ENCODE measurements at regions not wholly inside any gene's neighbourhood (a gene's known extent, or its start where the extent isn't known, plus 50 kb on each side); places are given as distances from the start of the nearest gene placed in this dataset.
"Not testable (repeated sequence)": the region's sequence is repeated elsewhere in the genome, so short reads cannot be mapped to it uniquely, and the experiment has no call there.

DNA sequence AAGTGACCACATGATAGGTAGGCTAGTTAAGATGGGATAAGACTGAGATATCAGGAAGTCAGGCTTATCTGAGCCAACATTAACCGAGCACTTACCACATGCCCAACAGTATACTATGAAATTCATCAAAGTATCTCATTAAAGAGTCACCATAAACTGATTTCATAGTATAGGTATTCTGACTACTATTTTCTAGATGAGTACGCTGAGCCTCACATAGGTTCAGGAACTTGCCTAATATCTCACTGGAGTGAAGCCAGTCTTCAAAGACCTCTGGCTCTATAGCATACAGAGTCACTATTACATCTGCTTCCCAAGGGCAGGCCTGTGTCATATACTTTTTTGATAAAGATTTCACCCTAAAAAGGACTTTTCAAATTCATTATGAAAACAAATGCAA is 115.6 kb upstream of the NGF start:
- no peak overlapping the region for H3K4me3 Mint-ChIP-seq
- CTCF ChIA-PET, result no interaction called here
- H3K27ac Mint-ChIP-seq, result no peak overlapping the region
- H3K36me3 Mint-ChIP-seq (ENCODE audit: low read depth), result no peaks in the 10 kb centered on the region
- no peaks in the 10 kb centered on the region for H3K9me3 Mint-ChIP-seq
- H3K27me3 Mint-ChIP-seq, result peaks cover 6% of the 10 kb centered on the region
- POLR2A ChIA-PET, result no interaction called here
- no peaks in the 10 kb centered on the region for H3K4me1 Mint-ChIP-seq
- no peak for DNase-seq

- H3K36me3 Mint-ChIP-seq (ENCODE audit: low read depth), result no peaks in the 10 kb centered on the region
- CTCF ChIA-PET, result no interaction called here
Observed at GRCh38 chr1:115452600-115453329, 114.7 kb upstream of the NGF start.

GRCh38 chr1:115450501-115451040 is 112.5 kb upstream of the NGF start:
- H3K27ac Mint-ChIP-seq, result no peak overlapping the region
- no peaks in the 10 kb centered on the region for H3K9me3 Mint-ChIP-seq
- ChIA-PET POLR2A (no interaction called here), CTCF (no interaction called here)
- DNase-seq, result no peak
- H3K36me3 Mint-ChIP-seq (ENCODE audit: low read depth), result no peaks in the 10 kb centered on the region
- peaks cover 8% of the 10 kb centered on the region for H3K27me3 Mint-ChIP-seq
- no peaks in the 10 kb centered on the region for H3K4me1 Mint-ChIP-seq
- no peak overlapping the region for H3K4me3 Mint-ChIP-seq

More at GRCh38 chr1:115452600-115453329, 114.7 kb upstream of the NGF start:
- peaks cover 6% of the 10 kb centered on the region for H3K27me3 Mint-ChIP-seq
- H3K4me1 Mint-ChIP-seq, result no peaks in the 10 kb centered on the region
- H3K9me3 Mint-ChIP-seq, result no peaks in the 10 kb centered on the region
- H3K27ac Mint-ChIP-seq, result no peak overlapping the region
- POLR2A ChIA-PET, result no interaction called here
- no peak for DNase-seq
- no peak overlapping the region for H3K4me3 Mint-ChIP-seq

- Mint-ChIP-seq H3K27ac (no peak overlapping the region), H3K27me3 (peaks cover 2% of the 10 kb centered on the region), H3K4me3 (no peak overlapping the region), H3K36me3 (ENCODE audit: low read depth) (no peaks in the 10 kb centered on the region), H3K4me1 (no peaks in the 10 kb centered on the region), H3K9me3 (no peaks in the 10 kb centered on the region)
- ChIA-PET POLR2A (no interaction called here), CTCF (no interaction called here)
- DNase-seq, result no peak
Observed at GRCh38 chr1:115448282-115449044, 110.4 kb upstream of the NGF start.

GRCh38 chr1:115447672-115448071 is 109.6 kb upstream of the NGF start:
- no peak for DNase-seq
- POLR2A ChIA-PET, result no interaction called here
- Mint-ChIP-seq H3K27me3 (peaks cover 2% of the 10 kb centered on the region), H3K9me3 (no peaks in the 10 kb centered on the region), H3K4me1 (no peaks in the 10 kb centered on the region), H3K4me3 (no peak overlapping the region), H3K36me3 (ENCODE audit: low read depth) (no peaks in the 10 kb centered on the region), H3K27ac (no peak overlapping the region)
- CTCF ChIA-PET, result interaction anchor here (0.6 kb wide), 1 partner anchor 259 kb away, joined by 3 read pairs; no protein-coding TSS in a partner anchor

DNA sequence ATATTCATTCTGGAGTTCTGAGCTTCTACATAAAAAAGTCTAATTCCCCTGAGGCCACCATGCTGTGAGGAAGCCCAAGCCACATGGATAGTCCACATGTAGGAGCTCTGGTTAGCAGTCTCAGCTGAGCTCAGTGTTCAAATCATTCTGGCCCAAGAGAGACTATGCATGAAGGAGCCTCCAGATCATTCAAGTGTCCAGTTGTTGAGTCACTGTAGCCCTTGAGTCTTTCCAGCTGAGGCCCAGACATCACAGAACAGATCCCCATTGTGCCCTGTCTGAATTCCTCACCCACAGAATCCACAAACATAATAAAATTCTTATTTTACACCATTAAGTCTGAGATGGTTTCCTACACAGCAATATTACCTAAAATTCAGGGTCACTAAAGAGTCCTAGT is 107.0 kb upstream of the NGF start:
- peaks cover 2% of the 10 kb centered on the region for H3K27me3 Mint-ChIP-seq
- CTCF ChIA-PET, result no interaction called here
- DNase-seq, result no peak
- H3K9me3 Mint-ChIP-seq, result no peaks in the 10 kb centered on the region
- H3K4me1 Mint-ChIP-seq, result no peaks in the 10 kb centered on the region
- H3K27ac Mint-ChIP-seq, result no peak overlapping the region
- no peak overlapping the region for H3K4me3 Mint-ChIP-seq
- POLR2A ChIA-PET, result no interaction called here
- no peaks in the 10 kb centered on the region for H3K36me3 Mint-ChIP-seq (ENCODE audit: low read depth)

DNA sequence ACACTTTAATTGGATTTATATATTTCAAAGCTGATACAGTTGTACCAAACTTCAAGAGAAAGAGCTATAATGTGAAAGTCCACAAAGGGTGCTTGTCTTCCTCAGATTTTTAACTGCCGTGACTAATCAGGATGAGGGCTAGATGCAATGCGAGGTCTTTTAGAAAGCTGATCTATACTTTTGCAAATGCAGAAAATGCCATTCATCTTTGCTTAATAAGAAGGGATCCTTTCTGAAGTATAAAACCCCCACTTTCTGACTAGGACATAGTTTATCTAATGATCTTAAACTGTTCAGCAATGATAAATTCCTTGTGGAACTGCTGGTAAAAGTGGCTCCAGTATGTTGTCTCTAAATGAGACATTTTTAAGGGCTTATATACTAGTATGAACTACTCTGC is 102.7 kb upstream of the NGF start:
- CTCF ChIA-PET, result interaction anchor here (0.7 kb wide), 1 partner anchor 39 kb away, joined by 3 read pairs; no protein-coding TSS in a partner anchor
- Mint-ChIP-seq H3K27ac (no peak overlapping the region), H3K9me3 (peaks cover 2% of the 10 kb centered on the region), H3K4me3 (no peak overlapping the region), H3K36me3 (ENCODE audit: low read depth) (no peaks in the 10 kb centered on the region), H3K4me1 (no peaks in the 10 kb centered on the region), H3K27me3 (peaks cover 2% of the 10 kb centered on the region)
- no peak for DNase-seq
- POLR2A ChIA-PET, result no interaction called here

DNA sequence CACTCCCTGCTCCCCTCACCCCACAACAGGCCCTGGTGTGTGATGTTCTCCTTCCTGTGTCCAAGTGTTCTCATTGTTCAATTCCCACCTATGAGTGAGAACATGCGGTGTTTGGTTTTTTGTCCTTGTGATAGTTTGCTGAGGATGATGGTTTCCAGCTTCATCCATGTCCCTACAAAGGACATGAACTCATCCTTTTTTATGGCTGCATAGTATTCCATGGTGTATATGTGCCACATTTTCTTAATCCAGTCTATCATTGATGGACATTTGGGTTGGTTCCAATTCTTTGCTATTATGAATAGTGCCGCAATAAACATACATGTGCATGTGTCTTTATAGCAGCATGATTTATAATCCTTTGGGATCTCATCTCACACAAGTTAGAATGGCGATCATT is 101.5 kb upstream of the NGF start:
- H3K36me3 Mint-ChIP-seq (ENCODE audit: low read depth); CTCF ChIA-PET; H3K4me3 Mint-ChIP-seq; H3K27me3 Mint-ChIP-seq; DNase-seq; POLR2A ChIA-PET; H3K4me1 Mint-ChIP-seq; H3K27ac Mint-ChIP-seq; H3K9me3 Mint-ChIP-seq: not testable (repeated sequence)

- H3K27me3 Mint-ChIP-seq, result peaks cover 6% of the 10 kb centered on the region
- H3K9me3 Mint-ChIP-seq, result peaks cover 2% of the 10 kb centered on the region
- H3K36me3 Mint-ChIP-seq (ENCODE audit: low read depth), result no peaks in the 10 kb centered on the region
- H3K4me1 Mint-ChIP-seq, result no peaks in the 10 kb centered on the region
- H3K4me3 Mint-ChIP-seq, result no peak overlapping the region
- no peak for DNase-seq
- no peak overlapping the region for H3K27ac Mint-ChIP-seq
- ChIA-PET POLR2A (no interaction called here), CTCF (no interaction called here)
Observed at GRCh38 chr1:115437196-115437595, 99.1 kb upstream of the NGF start.

DNA sequence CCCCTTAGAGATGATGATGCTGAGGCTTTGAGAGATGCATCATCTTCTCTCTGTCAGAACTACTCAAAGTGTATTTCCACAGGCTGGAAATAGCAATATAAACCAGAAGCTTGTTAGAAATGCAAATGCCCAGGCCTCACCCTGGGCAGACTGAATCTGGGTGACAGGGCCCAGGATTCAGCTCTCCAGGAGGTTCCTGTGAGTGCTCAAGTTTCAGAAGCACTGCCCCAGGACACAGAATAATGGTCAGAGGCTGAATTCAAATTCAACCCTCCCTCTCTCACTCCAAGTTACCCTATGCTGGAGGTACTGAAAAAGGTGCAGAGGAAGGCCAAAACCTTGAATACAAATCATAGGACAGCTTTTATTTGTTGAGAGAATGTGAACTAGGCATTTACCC is 98.5 kb upstream of the NGF start:
- Mint-ChIP-seq H3K36me3 (ENCODE audit: low read depth) (no peaks in the 10 kb centered on the region), H3K27me3 (peaks cover 6% of the 10 kb centered on the region), H3K27ac (no peak overlapping the region), H3K4me3 (no peak overlapping the region), H3K4me1 (no peaks in the 10 kb centered on the region), H3K9me3 (peaks cover 2% of the 10 kb centered on the region)
- no peak for DNase-seq
- CTCF ChIA-PET, result no interaction called here
- POLR2A ChIA-PET, result no interaction called here

DNA sequence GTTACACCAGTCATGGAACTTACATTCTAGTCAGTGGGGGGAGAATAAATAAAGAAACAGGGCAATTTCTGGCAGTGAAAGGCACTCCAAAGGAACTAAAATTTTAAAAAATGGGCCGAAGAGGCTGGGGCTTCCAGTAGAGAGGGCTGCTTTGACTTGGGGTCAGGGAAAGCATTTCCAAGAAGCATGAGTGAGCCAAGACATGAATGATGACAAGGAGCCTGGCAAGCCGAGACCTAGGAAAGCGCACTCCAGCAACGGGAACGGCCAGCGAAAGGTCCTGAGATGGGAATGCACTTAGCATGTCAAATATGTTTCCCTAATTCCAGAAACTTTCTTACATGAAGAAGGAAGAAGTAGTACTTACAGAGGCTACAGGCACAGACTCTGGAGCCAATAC is 95.4 kb upstream of the NGF start:
- peaks cover 4% of the 10 kb centered on the region for H3K27me3 Mint-ChIP-seq
- no peak overlapping the region for H3K4me3 Mint-ChIP-seq
- H3K27ac Mint-ChIP-seq, result no peak overlapping the region
- no peak for DNase-seq
- CTCF ChIA-PET, result no interaction called here
- POLR2A ChIA-PET, result no interaction called here
- H3K9me3 Mint-ChIP-seq, result no peaks in the 10 kb centered on the region
- H3K4me1 Mint-ChIP-seq, result no peaks in the 10 kb centered on the region
- no peaks in the 10 kb centered on the region for H3K36me3 Mint-ChIP-seq (ENCODE audit: low read depth)

GRCh38 chr1:115432061-115432460 is 94.0 kb upstream of the NGF start:
- no peak overlapping the region for H3K4me3 Mint-ChIP-seq
- H3K9me3 Mint-ChIP-seq, result no peaks in the 10 kb centered on the region
- POLR2A ChIA-PET, result no interaction called here
- H3K36me3 Mint-ChIP-seq (ENCODE audit: low read depth), result no peaks in the 10 kb centered on the region
- no peak overlapping the region for H3K27ac Mint-ChIP-seq
- no peak for DNase-seq
- no peaks in the 10 kb centered on the region for H3K4me1 Mint-ChIP-seq
- H3K27me3 Mint-ChIP-seq, result peaks cover 4% of the 10 kb centered on the region
- CTCF ChIA-PET, result no interaction called here

DNA sequence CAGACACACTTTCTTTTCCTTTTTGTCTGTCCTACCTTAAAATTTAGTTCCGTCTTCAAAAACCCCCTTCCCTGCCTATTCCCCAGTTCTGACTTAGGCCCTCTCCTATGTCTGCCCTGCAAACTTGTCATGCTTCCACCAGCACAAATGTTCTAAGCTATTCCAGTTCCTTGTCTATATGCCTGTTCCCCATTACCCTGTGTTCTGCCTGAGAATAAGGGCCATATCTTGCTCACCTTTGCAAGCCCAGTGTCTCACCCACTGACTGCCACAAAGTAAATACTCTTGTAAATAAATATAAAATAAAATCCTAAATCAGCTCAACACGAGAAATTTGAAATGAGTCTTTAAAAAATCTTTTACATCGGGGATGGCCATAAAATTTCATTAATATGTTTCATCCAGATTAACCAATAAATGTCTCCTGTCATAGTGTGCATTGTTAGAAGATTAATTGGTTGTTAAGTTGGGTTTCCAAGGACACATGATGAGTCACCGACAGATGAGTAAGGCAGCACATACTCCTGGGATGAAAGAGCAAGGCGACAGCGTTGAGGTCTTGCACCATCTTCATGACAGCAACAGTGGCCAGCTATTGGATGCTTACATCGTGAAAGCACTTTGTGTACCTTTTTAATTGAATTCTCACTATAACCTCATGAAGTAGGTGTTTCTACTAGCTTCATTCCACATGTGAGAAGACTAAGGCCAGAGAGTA is 92.6 kb upstream of the NGF start:
- Mint-ChIP-seq H3K9me3 (no peaks in the 10 kb centered on the region), H3K27ac (no peak overlapping the region), H3K4me3 (no peak overlapping the region), H3K4me1 (no peaks in the 10 kb centered on the region), H3K36me3 (ENCODE audit: low read depth) (no peaks in the 10 kb centered on the region), H3K27me3 (peaks cover 4% of the 10 kb centered on the region)
- ChIA-PET CTCF (no interaction called here), POLR2A (no interaction called here)
- no peak for DNase-seq

All from activated CD4-positive, alpha-beta memory T cell treated with anti-CD3 and anti-CD28 coated beads, Interleukin-2, amount 10 ng/mL, durations not matched to agents 7 days and 5 days (primary cell).